ENCODE measurements at regions not wholly inside any gene's neighbourhood (a gene's known extent, or its start where the extent isn't known, plus 50 kb on each side); places are given as distances from the start of the nearest gene placed in this dataset.

GRCh38 chr7:106466867-106467266, 182.1 kb upstream of the NAMPT start:
- no peak for TF ChIP-seq CTCF (IDR thresholded peaks at IDR 0.05)
- no peak for TF ChIP-seq POLR2A (IDR thresholded peaks at IDR 0.05)
